Lower lobe of right lung (tissue), 2 donors: ENCODE measurements at regions not wholly inside any gene's neighbourhood (a gene's known extent, or its start where the extent isn't known, plus 50 kb on each side); places are given as distances from the start of the nearest gene placed in this dataset.
"Not testable (repeated sequence)": the region's sequence is repeated elsewhere in the genome, so short reads cannot be mapped to it uniquely, and the experiment has no call there.

Experiments used
- ATAC-seq, 2 donors: fragments of 200-7000 bp; cut with Tn5 transposase; one replicate each; pipeline ENCODE4 v1.9.1; 2020 to 2022; ENCODE audit warnings: mild to moderate bottlenecking in 2 of 2, moderate library complexity in 2 of 2
- DNase-seq: peaks from one replicate; pipeline ENCODE4 v3.0.0-alpha.2; 2020
- H3K27ac ChIP-seq: fragments of 200-600 bp; one replicate; pipeline ENCODE4 v1.8.0; 2022
- H3K27me3 ChIP-seq: fragments of 200-600 bp; one replicate; pipeline ENCODE4 v1.8.0; 2022; ENCODE audit warnings: low read depth
- H3K36me3 ChIP-seq: fragments of 200-600 bp; one replicate; pipeline ENCODE4 v1.8.0; 2022; ENCODE audit warnings: mild to moderate bottlenecking
- H3K4me1 ChIP-seq: fragments of 200-600 bp; one replicate; pipeline ENCODE4 v1.8.0; 2022
- H3K4me3 ChIP-seq: fragments of 200-600 bp; one replicate; pipeline ENCODE4 v1.8.0; 2022; ENCODE audit warnings: mild to moderate bottlenecking
- H3K9me3 ChIP-seq: fragments of 200-600 bp; one replicate; pipeline ENCODE4 v1.8.0; 2022
- CTCF ChIP-seq: fragments of 200-600 bp; IDR thresholded peaks from one replicate; pipeline ENCODE4 v1.8.0; 2022; ENCODE audit warnings: antibody characterized with exemption, mild to moderate bottlenecking
- intact Hi-C: fragments of 100-400 bp; cut with DNase I; formaldehyde crosslinking; loops from one replicate; pipeline ENCODE4 v1.11.0; 2022
- donor health status: DM: no; HTN: yes; CAD: no; lungs with severe emphysema.

GRCh38 chr4:30866346-30866745 is 146.2 kb downstream of the PCDH7 start:
- ATAC-seq (no peak), DNase-seq (no peak)
- no peak overlapping the region for H3K27ac ChIP-seq
- no peaks in the 10 kb centered on the region for H3K9me3 ChIP-seq
- H3K27me3 ChIP-seq, result no peaks in the 10 kb centered on the region
- TF ChIP-seq CTCF, result no peak
- intact Hi-C loops, result no loop called here
- no peak overlapping the region for H3K4me3 ChIP-seq
- H3K4me1 ChIP-seq, result no peaks in the 10 kb centered on the region
- no peaks in the 10 kb centered on the region for H3K36me3 ChIP-seq

DNA sequence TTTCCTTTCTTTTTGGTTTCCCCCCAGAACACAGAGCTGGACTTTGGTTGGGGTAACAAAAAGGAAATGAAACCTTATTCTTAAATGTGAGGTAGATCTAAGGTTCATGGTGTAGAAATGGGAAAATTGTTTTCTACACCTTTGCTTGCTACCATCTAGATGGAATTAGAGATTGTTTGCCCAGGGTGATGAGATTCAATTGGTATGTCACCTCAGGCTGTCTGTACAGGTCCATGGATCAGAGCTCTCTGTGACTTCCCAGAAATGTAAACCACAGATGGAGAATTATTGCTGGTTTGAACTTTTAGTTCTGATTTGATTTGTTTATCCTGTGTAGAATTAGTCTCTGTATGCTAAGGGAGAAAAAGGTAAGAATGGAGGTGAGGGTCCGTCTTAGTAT is 146.7 kb downstream of the PCDH7 start:
- Histone ChIP-seq H3K27ac (no peak overlapping the region), H3K4me3 (no peak overlapping the region), H3K36me3 (no peaks in the 10 kb centered on the region), H3K27me3 (no peaks in the 10 kb centered on the region), H3K4me1 (no peaks in the 10 kb centered on the region), H3K9me3 (no peaks in the 10 kb centered on the region)
- ATAC-seq (no peak), DNase-seq (no peak)
- TF ChIP-seq CTCF, result no peak
- intact Hi-C loops, result no loop called here

GRCh38 chr4:30867427-30867826 is 147.3 kb downstream of the PCDH7 start:
- DNase-seq, result no peak
- Histone ChIP-seq H3K4me1 (no peaks in the 10 kb centered on the region), H3K4me3 (no peak overlapping the region), H3K9me3 (no peaks in the 10 kb centered on the region), H3K27me3 (no peaks in the 10 kb centered on the region), H3K27ac (no peak overlapping the region), H3K36me3 (no peaks in the 10 kb centered on the region)
- TF ChIP-seq CTCF, result no peak
- intact Hi-C loops, result no loop called here
- no peak for ATAC-seq

DNA sequence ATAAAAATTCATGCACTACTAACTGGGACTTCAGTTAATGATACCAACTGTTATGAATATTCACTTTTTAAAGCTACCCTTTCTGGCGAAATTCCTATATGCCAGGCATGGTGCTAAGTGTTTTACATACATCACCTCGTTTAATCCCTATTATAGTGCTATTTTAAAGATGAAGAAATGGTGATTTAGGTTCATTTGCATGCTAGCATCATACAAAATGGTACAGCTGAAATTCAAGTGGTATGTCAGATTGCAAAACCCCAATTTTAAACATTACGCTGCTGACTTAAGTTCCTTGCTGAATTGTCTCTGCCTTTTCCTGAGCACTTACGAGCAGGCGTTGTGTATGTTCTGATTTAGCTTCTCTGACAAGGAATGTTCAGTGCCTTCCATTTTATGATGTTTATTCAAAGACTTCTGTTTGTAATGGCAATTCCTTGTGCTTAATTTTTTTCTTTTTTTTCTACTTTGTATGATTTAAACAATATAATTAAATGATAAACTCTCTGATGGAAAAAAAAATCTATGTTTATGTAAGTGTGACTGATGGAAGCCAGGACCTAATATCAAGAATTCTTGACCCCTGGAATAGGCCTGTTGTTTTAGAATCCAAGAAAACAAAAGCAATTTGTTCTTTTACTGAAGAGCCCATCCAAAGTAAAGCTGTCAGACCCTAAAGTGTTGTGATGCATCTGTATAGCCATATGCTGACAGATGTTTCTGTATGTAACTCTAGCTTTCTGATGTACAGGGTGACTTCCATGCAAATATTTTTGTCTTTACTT is 148.1 kb downstream of the PCDH7 start:
- ATAC-seq, result no peak
- no peak for DNase-seq
- Histone ChIP-seq H3K36me3 (no peaks in the 10 kb centered on the region), H3K27me3 (no peaks in the 10 kb centered on the region), H3K9me3 (no peaks in the 10 kb centered on the region), H3K27ac (no peak overlapping the region), H3K4me3 (no peak overlapping the region), H3K4me1 (no peaks in the 10 kb centered on the region)
- intact Hi-C loops, result no loop called here
- TF ChIP-seq CTCF, result no peak

GRCh38 chr4:30869387-30869786 is 149.2 kb downstream of the PCDH7 start:
- H3K4me1 ChIP-seq, H3K9me3 ChIP-seq, H3K36me3 ChIP-seq, H3K27me3 ChIP-seq, H3K27ac ChIP-seq, ATAC-seq, DNase-seq, H3K4me3 ChIP-seq, intact Hi-C loops: not testable (repeated sequence)

DNA sequence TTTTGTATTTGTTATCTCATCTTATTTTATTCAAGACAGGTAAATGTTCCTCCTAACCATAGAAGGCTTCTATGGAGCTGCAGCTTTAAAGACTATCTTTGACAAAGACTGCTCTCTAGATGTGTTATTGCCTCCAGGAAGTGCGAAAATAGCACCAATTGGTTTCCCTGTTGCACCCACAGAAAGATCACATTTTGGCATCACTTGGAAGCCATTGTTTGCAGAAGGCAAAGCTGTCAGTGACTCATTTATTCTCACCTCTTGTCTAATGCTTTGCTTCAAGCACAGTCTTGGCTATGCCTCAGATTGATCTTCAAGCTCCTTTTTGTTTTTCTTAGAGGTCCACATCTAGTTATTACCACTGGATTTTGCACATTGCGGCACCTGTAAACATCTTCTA is 150.3 kb downstream of the PCDH7 start:
- no peak for ATAC-seq
- no peaks in the 10 kb centered on the region for H3K9me3 ChIP-seq
- no peak overlapping the region for H3K4me3 ChIP-seq
- H3K27me3 ChIP-seq, result no peaks in the 10 kb centered on the region
- no peak overlapping the region for H3K27ac ChIP-seq
- intact Hi-C loops, result no loop called here
- no peak for DNase-seq
- H3K4me1 ChIP-seq, result no peaks in the 10 kb centered on the region
- TF ChIP-seq CTCF, result no peak
- no peaks in the 10 kb centered on the region for H3K36me3 ChIP-seq
